AG04449 (cell line): ENCODE measurements at regions not wholly inside any gene's neighbourhood (a gene's known extent, or its start where the extent isn't known, plus 50 kb on each side); places are given as distances from the start of the nearest gene placed in this dataset.

ENCODE experiments used
- CTCF ChIA-PET: fragments of 350-600 bp; formaldehyde crosslinking; extraction: SDS; loops from one replicate; lab custom pipeline; 2021; ENCODE audit warnings: antibody characterized with exemption; lab: Yijun Ruan, JAX
- POLR2A ChIA-PET: fragments of 400-600, 350-600 bp; formaldehyde crosslinking; extraction: SDS; loops from one replicate; lab custom pipeline; 2020; ENCODE audit warnings: antibody characterized with exemption, inconsistent platforms; lab: Yijun Ruan, JAX
- DNase-seq: peaks from one replicate; pipeline ENCODE4 v3.0.0-alpha.2; 2010; ENCODE audit warnings: low read depth, low spot score
- H3K4me3 ChIP-seq: 2 replicates; pipeline ENCODE4 v1.5.1; 2011; ENCODE audit warnings: low read depth, mild to moderate bottlenecking, control low read depth, low read length
- TF ChIP-seq, protein P1 (sequence below): IDR thresholded peaks from one replicate; pipeline ENCODE4 v1.5.1; 2011; ENCODE audit warnings: mild to moderate bottlenecking, moderate library complexity, low read length, control low read depth, inconsistent platforms; ENCODE audit not compliant: insufficient read depth; ENCODE audit errors: missing control alignments

DNA sequence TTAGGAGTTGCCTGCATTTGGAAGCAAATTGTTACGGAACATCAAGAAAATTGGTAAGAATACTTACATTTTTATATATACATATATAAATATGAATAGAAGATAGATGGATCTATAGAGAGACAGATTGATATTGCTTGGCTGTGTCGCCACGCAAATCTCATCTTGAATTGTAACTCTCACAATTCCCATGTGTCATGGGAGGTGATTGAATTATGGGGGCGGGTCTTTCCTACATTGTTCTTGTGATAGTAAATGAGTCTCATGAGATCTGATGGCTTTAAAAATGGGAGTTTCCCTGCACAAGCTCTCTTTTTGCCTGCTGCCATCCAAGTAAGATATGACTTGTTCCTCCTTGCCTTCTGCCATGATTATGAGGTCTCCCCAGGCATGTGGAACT, 180.8 kb upstream of the HEY2 start:
- CTCF ChIA-PET = no interaction called here
- no peak overlapping the region for H3K4me3 ChIP-seq
- POLR2A ChIA-PET = no interaction called here
- TF ChIP-seq, protein P1, sequence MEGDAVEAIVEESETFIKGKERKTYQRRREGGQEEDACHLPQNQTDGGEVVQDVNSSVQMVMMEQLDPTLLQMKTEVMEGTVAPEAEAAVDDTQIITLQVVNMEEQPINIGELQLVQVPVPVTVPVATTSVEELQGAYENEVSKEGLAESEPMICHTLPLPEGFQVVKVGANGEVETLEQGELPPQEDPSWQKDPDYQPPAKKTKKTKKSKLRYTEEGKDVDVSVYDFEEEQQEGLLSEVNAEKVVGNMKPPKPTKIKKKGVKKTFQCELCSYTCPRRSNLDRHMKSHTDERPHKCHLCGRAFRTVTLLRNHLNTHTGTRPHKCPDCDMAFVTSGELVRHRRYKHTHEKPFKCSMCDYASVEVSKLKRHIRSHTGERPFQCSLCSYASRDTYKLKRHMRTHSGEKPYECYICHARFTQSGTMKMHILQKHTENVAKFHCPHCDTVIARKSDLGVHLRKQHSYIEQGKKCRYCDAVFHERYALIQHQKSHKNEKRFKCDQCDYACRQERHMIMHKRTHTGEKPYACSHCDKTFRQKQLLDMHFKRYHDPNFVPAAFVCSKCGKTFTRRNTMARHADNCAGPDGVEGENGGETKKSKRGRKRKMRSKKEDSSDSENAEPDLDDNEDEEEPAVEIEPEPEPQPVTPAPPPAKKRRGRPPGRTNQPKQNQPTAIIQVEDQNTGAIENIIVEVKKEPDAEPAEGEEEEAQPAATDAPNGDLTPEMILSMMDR = no peak
- DNase-seq = no peak

- no peak for DNase-seq
- no peak overlapping the region for H3K4me3 ChIP-seq
- TF ChIP-seq, protein P1 = no peak
- ChIA-PET POLR2A (no interaction called here), CTCF (no interaction called here)
Observed at GRCh38 chr6:125570526-125570925, 178.9 kb upstream of the HEY2 start.

GRCh38 chr6:125571207-125571755, 178.2 kb upstream of the HEY2 start:
- no peak overlapping the region for H3K4me3 ChIP-seq
- DNase-seq = no peak
- POLR2A ChIA-PET = no interaction called here
- CTCF ChIA-PET = no interaction called here
- TF ChIP-seq, protein P1 = no peak

DNA sequence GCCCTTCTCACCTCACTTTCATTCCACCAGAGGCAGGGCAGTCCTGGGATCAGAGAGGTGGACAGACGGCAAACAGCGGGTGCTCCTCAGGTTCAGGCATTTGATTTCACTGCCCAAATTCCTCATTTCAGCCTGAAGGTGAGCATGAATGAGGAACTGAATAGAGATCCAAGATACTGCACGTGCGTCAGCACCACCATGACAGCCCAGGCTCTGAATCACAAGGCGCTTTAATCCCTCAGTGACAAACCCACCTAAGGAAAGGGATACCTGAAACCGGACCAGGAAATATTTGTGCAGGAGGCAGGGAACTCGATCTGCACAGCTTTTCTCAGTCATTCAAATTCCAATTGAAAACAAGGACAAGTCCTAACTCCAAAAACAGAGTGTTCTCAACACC, 174.8 kb upstream of the HEY2 start:
- DNase-seq = no peak
- POLR2A ChIA-PET = no interaction called here
- TF ChIP-seq, protein P1 = no peak
- no peak overlapping the region for H3K4me3 ChIP-seq
- CTCF ChIA-PET = no interaction called here

DNA sequence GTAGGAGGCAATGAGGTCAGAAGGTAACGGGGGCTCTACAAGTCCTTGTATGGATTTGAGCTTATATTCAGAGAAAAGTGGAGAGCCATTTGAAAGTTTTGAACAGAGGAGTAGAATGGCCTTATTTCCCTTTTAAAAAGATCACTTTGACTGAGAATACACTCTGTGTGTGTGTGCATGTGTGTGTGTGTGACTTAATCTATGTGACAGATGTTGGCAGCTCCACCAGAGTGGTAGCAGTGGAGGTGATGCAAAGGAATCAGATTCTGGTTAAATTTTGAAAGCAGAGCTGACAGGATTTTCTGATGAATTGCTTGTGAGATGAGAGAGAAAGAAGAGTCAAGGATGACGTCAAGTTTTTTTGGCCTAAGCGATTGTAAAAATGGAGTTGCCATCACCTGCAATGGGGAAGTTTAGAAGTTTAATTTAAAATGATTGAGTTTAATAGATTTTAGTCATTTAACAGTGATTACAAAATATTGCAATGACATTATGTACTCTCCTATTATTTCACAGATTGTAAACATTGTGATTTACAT, 172.2 kb upstream of the HEY2 start:
- TF ChIP-seq, protein P1 = no peak
- ChIA-PET POLR2A (no interaction called here), CTCF (no interaction called here)
- H3K4me3 ChIP-seq = no peak overlapping the region
- no peak for DNase-seq

DNA sequence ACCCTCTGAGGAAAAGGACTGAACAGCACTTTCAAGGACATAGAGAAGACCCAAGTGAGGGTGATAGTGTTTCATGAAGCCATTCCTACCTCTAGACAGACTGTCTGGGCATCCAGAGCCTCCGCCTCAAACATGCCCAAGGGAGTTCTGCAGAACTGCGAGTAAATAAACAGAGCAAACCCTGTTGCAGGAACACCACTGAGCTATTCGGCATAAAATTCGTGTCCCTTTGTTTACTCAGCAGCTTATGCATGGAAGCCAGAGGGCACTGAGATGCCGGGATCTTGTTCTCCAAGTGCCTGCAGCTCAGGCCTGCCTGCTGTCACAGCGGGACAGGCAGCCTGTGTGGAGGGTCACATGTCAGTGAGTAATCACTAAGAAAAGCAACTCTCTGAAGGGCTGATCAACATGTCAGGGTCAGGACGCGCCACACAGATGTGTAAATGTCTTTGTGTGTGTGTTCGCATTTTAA, 164.9 kb upstream of the HEY2 start:
- DNase-seq = no peak
- TF ChIP-seq, protein P1 = no peak
- ChIA-PET CTCF (no interaction called here), POLR2A (no interaction called here)
- H3K4me3 ChIP-seq = no peak overlapping the region
